Stimulated activated CD4-positive, alpha-beta T cell treated with anti-CD3 and anti-CD28 coated beads, Interleukin-1b, Interleukin-23, amount 100 ng/mL, for 4 hours (primary cell): ENCODE measurements at regions not wholly inside any gene's neighbourhood (a gene's known extent, or its start where the extent isn't known, plus 50 kb on each side); places are given as distances from the start of the nearest gene placed in this dataset.

Source experiments
- DNase-seq, 2 donors: peaks; one replicate each; pipeline ENCODE4 v3.0.0-alpha.2; 2020; ENCODE audit warnings: low read depth in 2 of 2

DNA sequence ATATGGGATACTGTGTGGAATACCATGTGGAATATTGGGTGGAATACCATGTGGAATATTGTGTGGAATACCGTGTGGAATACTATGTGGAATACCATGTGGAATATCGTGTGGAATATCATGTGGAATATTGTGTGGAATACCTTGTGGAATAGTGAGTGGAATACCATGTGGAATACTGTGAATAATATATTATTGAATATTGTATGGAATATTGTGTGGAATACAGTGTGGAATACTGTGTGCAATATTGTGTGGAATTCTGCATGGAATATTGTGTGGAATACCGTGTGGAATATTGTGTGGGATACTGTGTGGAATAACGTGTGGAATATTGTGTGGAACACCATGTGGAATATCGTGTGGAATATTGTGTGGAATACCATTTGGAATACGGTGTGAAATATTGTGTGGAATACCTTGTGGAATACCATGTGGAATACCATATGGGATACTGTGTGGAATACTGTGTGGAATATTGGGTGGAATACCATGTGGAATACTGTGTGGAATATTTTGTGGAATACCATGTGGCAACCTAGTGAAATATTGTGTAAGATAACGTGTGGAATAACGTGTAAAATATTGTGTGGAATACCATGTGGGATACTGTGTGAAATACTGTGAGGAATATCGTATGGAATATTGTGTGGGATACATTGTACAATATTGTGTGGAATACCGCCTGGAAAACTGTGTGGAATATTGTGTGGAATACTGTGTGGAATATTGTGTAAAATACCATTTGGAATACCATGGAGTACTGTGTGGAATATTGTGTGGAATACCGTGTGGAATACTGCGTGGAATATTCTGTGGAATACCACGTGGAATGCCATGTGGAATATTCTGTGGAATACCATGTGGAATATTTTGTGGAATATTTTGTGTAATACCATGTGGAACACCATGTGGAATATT, 133.9 kb upstream of the CHST15 start:
- DNase-seq, result no peak

DNA sequence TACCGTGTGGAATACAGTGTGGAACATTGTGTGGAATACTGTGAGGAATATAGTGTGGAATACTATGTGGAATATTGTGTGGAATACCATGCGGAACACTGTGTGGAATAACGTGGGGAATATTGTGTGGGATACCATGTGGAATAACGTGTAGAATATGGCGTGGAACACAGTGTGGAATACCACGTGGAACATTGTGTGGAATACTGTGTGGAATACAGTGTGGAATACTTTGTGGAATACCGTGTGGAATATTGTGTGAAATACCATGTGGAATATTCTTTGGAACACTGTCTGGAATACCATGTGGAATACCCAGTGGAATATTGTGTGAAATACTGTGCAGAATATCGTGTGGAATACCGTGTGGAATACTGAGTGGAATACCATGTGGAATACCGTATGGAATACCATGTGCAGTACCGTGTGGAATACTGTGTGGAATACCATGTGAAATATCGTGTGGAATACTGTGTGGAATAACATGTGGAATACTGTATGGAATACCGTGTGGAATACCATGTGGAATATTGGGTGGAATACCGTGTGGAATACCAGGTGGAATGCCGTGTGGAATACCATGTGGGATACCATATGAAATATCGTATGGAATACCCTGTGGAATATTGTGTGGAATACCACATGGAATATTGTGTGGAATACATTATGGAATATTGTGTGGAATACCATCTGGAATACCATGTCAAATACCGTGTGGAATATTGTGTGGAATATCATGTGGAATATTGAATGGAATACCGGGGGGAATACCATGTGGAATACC, 133.1 kb upstream of the CHST15 start:
- DNase-seq, result no peak

DNA sequence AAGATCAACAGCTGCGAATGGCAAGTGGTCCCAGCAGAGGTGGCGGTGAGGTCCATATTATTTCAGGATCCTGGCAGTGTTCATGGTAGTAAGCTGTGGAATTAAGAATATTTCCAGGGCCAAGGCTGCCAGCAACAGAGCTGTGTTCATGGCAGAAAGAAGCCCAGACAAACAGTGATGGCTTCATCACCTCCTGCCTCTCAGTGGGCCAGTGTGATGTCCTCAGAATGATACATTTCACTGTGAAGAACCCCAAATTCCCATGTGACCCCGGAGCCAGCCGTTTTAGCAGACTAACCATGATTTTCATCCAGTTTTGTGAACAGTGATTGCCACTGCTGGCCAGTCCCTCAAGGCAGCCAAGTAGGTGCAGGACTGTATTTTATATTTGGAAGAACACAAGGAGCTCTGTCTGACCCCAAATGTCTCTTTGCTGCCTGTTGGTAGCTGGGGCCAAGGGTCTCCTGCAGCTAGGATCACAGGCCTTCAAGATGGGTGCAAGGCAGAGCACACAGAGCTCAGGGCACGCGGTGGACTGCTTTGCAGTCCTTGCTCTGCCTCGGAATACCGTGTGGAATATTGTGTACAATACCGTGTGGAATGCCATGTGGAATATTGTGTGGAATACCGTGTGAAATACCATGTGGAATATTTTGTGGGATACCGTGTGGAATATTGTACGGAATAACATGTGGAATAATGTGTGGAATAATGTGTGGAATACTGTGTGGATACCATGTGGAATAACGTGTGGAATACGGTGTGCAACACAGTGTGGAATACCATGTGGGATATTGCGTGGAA, 132.3 kb upstream of the CHST15 start:
- no peak for DNase-seq

DNA sequence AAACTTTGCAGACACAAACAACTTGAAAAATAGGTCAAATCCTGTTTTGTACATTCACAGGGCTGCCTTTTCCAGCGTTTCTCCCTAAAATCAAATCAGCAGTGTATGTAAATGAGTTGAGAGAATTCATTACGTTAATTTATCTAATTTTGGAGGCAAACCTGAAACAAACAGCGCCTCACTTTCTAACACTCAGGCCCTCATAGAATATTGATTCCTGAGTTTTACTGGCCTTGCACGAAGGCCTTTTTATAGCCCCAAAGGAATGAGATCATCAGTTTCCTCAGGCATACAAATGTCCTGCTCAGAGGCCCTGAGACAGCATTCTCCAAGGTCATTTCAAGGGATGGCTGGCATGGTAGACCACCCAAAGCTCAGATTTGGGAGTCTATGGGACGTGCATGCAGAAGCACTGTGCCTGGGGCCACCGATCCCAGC, 131.7 kb upstream of the CHST15 start:
- DNase-seq, result no peak

DNA sequence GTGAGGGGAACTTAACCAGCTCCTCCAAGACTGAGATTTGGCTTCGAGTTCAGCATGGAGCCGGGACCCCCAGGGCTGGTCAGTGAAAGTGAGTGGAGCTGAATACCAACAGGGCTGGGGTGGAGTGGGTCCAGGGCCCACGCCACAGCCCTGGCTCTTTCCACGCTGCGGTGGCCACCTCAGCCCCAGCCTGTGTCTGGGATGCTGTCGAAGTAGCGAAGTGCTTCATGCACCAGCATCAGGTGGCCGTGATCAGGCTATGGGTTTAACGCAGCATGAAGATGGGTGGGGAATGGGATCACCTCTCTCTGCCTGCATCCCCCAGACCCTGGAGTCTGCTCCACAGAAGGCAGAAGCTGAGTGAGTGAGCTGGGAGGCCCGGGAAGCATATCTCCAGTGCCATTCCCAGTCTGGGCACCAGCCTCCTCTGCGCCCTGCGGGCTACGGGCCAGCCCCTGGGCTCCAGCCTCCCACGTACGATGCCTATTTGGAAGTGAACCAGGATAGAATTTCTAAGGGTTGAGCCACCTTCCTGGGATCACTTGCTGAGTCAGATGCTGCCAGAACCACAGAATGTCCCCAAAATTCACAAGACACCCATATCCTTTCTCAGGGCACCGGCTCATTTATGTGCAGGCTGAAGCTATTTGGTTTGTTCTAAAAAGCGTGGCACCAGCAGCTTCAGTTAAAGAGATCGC, 131.1 kb upstream of the CHST15 start:
- DNase-seq, result no peak

DNA sequence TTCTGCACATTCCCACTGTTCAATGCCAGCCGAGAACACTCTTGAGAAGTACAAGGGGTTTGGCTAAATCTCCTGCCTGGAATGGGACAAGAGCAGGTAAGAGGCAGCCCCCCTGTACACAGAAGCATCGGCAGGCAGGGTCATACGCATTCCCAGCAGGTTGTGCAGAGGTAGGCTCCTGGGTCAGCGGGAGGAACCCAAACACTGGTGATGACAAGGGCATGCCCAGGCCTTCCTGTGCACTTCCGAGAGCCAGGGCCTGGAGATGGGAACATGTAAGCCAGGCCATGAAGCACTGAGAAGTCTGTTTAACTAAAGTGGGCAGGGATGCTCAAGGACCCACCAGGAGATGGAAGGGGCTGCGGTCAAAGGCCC, 130.3 kb upstream of the CHST15 start:
- no peak for DNase-seq

DNA sequence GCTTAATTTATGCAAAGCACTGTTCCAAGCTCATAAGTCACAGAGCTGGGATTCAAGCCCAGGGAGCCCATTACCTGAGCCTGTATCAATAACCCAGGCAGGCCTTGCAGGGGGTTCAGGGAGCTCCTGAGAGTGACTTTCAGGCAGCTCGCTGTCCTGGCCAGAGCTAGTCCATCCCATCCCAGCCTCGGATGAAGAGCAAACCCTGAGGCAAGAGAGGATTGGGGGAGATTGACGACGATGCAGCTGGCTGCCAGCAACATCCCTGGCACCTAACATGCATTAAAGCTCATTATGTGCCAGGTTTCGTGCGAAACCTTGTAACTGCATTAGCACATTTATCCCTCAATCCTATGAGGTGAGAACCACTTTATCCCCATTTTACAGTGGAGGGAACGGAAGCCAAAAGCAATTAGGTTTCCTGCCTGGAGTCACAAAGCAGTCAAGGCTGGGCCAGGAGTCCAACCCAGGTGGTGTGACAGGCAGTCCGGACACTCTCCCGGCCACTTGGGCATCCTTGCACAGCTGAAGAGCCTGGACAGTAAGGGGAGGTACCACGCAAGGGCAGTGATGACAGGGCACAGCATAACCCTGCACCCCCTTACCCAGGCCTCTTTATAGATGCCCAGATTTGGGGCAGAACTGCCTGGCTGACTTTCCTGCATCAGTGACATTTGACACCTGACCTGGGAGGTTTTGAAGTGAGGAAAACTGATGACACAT, 129.8 kb upstream of the CHST15 start:
- no peak for DNase-seq

DNA sequence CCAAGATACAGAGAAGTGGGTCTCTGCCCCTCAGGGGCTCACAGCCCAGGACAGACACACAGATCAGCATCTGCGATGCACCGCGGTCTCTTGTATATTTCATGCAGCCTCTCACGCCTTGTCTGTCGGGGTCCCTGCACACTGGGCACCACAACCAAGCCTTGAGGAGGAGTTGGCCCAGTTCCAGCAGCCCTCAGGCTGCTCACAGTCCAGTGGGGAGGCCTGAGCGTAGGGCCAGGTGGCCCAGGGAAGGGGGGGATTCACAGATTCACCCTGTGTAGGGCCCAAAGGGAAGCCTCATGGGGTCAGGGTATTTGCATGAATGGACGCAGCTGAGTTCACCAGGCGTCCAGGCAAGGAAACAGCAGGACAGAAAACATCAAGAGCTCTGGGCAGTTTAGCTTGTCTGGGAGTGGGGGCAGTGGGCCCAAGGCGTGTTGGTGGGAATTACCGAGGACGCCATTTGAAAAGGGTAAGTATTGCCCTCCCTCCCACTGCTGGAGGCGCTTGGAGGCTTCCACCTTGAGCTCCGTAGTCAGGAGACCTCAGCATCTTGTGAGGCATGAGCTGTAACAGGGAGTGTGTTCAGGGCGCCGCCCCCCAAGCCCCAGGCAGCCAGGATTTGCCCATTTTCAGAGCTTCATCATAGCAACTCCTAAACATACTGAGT, 129.1 kb upstream of the CHST15 start:
- DNase-seq, result no peak

DNA sequence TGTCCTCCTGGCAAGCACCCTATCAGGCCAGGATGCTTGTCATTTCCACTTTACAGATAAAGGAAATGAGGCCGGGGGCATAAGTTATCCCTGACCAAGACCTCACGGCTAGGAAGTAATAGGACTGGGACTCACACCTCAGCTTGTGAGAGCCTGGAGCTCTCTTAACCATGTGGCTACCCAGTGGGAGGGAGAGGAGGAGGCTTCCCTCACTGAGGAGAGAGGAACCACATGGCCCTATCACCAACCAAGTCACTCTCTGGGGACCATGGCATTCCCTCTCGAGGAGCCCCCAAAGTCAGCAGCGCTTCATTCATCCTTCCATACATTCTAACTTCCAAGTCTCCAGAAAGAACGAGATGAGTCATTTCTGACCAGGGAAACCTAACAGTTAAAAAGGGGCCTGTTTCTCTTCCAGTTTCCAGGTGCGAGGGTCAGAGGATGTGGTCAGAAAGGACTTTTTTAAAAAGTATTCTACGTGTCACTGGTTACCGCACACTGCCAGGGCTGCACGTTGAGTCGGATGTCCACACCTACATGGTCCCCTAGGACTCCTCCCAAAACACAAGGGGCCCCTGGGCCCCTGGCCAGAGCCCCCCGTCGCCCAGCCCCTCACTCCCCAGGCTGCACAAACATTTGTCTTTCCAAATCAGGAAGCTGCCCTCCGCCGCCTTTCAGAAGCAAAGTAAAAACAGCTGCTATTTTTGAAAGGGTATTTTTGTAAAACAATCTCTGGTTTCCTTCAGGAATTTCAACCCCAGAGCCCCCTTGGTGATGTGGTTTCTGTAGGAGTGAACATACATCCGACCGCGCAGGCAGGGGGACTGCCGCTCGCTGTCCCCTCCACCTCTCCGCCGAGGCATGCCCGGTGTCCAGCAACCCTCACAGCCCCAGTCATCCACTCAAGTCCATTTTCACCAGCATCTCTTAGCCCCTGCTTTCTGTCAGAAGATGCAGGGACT, 128.2 kb upstream of the CHST15 start:
- DNase-seq, result no peak

DNA sequence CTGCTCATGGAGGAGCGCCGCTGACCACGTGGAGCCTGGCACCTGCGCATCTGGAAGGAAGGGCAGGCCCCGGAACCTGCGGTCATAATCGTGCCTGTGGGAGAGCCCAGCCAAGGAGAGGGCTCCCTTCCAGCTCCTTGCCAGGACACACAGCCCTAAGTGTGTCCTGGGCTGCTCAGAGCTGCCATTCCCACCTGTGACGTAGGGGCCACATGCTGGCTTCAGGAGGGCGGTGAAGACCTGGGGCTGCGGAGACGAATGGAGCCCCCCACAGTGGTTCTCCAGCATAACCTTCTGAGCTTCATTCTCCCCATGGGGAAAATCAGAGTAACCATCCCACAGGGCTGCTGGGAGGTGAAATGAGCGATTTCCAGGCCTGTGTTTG, 127.6 kb upstream of the CHST15 start:
- no peak for DNase-seq

DNA sequence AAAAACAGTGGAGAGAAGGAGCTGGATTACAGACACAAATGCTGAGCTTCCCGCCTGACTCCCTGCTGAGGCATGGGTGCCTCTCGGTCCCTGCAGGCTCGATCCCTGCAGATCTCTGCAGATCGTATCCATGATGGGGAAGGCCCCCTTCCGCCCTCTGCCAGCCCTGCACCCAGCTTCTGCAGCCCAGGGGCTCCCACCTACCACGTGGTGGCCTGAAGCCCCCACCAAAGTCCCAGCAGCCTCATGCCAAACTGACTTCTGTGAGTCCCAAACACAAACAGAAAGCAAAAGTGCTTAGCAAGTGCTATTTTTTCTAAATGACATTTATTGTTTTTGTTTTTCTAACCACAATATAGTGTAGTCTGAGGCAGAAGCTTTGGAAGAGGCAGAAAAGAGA, 127.1 kb upstream of the CHST15 start:
- DNase-seq, result no peak

DNA sequence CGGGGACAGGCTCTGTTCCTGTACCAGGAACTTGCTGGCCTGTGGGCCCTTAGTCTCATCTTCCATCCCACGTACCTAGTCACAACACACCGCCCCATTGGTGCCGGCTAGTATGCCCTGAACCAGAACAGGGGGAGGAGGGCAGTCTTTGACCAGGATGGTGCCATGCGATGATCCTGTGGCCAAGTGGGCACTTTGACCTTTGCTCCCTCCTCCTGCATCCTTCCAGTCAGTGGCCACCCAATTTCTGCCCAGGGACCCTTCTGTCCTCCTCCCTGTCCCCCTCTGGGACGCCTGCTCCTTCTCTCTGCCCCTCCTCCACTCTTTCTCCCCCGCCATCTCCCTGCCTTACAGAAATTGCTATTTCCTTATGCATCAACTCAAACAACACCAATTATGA, 126.3 kb upstream of the CHST15 start:
- DNase-seq, result no peak

DNA sequence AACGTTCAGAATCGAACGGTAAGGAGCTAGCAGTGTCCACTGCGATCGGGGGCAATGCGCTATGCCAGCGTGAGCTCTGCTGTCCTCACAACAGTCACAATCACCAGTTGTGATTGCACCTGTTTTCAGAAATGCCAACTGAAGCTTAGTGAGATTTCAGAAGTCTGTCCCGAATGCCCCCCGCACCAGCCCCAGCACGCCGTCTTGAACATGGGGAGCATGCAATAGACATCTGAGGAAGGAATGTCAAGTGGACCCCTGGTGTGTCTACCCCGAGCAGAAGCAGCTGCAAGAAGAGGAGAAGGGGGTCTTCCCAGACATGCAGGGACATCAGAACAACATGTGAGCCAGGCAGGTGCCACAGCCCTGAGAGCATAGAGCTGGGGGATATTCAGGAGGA, 125.7 kb upstream of the CHST15 start:
- DNase-seq, result no peak

DNA sequence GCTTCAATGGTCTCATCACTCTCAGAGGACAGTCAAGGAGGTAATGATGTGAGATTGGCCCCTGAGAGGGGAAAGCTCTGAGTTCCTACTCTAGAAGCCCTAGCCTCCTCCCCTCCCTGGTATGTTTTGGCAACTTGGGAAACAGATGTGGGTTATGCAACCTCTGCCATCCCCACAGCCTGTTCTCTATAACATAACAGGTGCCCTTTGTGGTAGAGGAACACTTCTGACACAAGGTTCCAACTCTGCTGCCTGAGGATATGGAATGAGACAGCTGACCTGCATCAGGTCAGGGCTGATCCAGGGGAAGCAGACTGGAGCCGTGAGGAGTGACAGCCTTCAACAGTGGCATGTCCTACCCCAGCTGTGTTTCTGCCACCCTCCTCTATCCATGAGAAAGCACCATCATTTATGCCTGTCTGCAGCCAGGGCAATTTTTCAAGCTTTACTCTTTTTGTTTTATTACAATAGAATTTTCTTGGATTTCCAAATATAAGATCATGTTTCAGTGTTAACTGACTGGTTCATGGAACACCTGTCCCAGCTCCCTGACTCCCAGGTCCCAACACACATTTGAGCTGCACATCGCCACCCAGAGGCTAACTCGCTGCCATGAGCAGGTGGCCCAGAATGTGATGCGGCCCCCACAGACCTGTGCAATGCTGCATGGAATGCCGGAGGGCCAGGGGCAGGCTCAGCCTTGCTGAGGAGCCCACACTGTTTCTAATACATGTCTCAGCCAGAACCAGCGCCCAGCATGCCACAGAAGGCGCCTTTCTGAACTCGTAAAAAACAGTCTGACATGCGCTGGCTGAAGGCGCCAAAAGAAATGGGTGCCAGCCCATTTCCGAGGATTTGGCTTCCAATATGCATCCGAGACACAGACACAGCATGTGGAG, 124.8 kb upstream of the CHST15 start:
- no peak for DNase-seq

DNA sequence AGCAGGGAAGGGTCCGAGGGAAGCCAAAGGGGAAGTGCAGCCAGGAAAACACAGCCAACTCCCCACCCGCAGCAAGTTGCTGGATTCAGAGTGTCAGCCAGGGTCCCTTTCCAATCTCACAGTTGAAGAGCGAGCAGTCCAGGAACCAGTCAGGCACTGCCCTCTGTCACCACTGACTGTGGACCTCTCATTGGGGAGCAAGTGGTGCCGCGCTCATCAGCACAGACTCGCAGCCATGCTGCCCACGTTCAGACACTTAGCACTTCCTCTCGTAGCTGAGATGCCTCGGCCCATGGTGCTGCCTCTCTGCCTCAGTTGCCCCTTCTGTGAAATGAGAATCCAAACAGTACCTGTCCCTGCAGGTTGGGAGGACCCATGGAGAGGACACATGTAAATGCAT, 123.6 kb upstream of the CHST15 start:
- no peak for DNase-seq

DNA sequence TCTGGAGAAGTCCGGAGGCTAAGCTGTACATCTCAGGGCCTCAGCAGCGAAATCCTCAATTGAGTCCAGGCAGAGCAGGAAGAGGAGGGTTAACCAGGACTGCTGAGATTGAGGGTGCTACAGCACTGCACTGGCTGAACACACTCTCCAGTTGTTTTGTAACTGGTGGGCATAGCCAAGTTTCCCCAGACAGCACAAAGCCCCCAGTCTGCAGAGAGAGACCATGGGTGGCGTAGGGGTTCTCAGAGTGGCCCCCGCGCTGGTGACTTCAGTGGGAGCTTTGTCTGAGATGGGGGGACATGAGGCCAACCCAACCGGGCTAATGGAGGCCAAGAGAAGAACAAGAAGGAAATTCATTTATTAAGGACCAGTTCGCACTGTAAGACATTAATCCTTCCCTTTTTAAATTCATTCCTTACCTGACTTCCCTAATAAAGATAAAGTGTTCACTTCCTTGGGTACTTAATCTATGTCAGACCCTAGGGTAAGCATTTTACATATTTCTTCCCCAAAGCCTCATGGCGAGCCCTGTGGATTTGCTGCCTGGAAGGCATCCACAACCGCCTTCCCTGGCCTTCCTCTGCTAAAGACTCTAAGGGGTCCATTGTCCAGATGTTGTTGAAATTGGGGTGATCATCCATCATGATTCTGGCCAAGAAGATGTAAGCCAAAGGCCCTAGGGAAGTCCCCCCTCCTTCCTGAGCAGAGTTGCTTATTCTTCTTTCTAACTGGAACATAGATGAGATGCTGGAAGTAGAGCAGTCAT, 121.4 kb upstream of the CHST15 start:
- no peak for DNase-seq

DNA sequence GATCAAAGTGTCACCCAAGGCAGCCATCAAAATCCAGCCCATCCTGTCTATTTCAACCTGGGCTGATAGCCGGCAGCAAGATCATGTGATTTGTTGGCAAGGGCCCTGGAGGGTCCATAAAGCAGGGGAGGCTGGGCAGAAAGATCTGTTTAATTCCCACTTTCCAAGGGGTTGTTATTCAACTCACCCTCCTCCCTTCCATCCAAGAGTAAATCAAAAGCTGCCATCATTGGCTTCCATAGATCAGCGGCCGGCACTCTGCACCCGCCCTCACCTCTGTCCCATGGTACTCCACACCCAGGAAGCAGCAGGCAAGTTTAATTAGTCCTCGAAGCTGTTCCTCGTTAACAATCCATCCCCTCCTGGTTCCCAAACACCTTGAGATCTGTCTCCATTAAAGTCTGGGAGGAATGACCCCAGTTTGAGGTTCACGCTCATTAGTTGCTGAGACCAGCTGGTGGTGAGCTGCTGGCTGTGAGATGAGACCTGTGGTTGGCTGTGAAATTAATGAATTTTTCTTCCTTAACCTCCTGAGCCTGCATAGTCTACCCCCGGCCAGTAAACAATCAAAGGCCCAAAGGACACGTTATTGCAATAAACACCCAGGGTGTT, 120.6 kb upstream of the CHST15 start:
- DNase-seq, result no peak
